ENCODE measurements at regions not wholly inside any gene's neighbourhood (a gene's known extent, or its start where the extent isn't known, plus 50 kb on each side); places are given as distances from the start of the nearest gene placed in this dataset.

GRCh38 chr14:51534610-51535011 lies 117.1 kb upstream of the FRMD6 start:
- Histone ChIP-seq H3K9me3 (no peaks in the 10 kb centered on the region), H3K9ac (peak overlapping the region; percentile 62; the same call in 1 of the 2 replicates), H3K36me3 (replicated peaks in 1 of 2; ENCODE audit: control insufficient read depth in 1 of 2, insufficient read depth in 2 of 2, low read length in 1 of 2) (no peaks in the 10 kb centered on the region), H3K9me2 (no peaks in the 10 kb centered on the region), H2AFZ (ENCODE audit: low read depth) (peak overlapping the region; percentile 12; the same call in 1 of the 2 replicates), H3K27me3 (ENCODE audit: insufficient read depth) (no peaks in the 10 kb centered on the region), H3K4me1 (ENCODE audit: control insufficient read depth in 1 of 2, insufficient read depth in 2 of 2, low read depth in 1 of 2, low read length in 1 of 2) (peaks cover 12 to 18% of the 10 kb centered on the region in 2 experiments), H3F3A (replicated peaks; ENCODE audit: insufficient read depth) (peaks cover 42% of the 10 kb centered on the region), H3K4me3 (ENCODE audit: low read depth in 2 of 2, low read length in 1 of 2) (no peak overlapping the region), H3K79me2 (ENCODE audit: insufficient read depth) (no peaks in the 10 kb centered on the region), H4K20me1 (ENCODE audit: insufficient read depth) (no peaks in the 10 kb centered on the region), H3K27ac (ENCODE audit: low read depth in 2 of 2, low read length in 1 of 2) (peak overlapping the region; percentile 70 to 92), H3K4me2 (no peak overlapping the region)
- DNase-seq: no peak
- TF ChIP-seq TCF12 (IDR thresholded peaks at IDR 0.05) (peak; percentile 8; the same call in 1 of the 2 replicates), TAF1 (IDR thresholded peaks at IDR 0.05; ENCODE audit: borderline replicate concordance, low read depth, low read length) (no peak), PBX3 (IDR thresholded peaks at IDR 0.05) (0 out of 2 replicates have a peak, but pooled peaks have one; percentile 5), NRF1 (IDR thresholded peaks at IDR 0.05; ENCODE audit: low read depth, low read length) (no peak)
- WGBS (ENCODE audit: low lambda C conversion rate): 59% methylated on average over 4 of the region's 4 CpGs
- ChIA-PET POLR2A (no interaction called here), CTCF (interaction anchor here (1.0 to 2.0 kb wide), 4 partner anchors 12 to 251 kb away, joined by 3 to 7 read pairs (median 5); no protein-coding TSS in a partner anchor)

DNA sequence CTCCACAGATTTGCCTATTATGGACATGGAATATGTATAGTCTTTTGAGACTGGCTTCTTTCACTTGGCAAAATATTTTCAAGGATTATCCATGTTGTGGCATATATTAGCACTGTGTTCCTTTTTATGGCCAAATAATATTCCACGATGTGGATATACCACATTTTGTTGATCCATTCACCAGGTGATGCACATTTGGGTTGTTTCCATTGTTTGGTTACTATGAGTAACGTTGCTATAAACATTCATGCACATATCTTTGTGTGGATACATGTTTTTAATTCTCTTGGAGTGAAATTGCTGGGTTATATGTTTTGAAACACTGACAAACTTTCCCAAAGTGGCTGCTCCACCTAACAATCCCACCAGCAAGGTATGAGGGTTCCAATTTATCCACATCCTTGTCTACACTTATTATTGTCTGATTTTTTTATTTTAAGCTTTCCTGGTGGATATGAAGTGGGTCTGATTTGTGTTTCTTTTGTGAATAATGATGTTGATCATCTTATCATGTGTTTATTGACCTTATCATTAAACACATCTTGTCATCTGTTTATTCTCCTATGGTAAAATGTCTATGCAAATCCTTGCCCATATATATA lies 116.2 kb upstream of the FRMD6 start:
- WGBS (ENCODE audit: low lambda C conversion rate): 78% methylated on average over 2 of the region's 2 CpGs
- Histone ChIP-seq H3K4me2 (no peak overlapping the region), H3K9ac (no peak overlapping the region), H3K27me3 (ENCODE audit: insufficient read depth) (no peaks in the 10 kb centered on the region), H3K4me3 (ENCODE audit: low read depth in 2 of 2, low read length in 1 of 2) (no peak overlapping the region), H3K27ac (ENCODE audit: low read depth in 2 of 2, low read length in 1 of 2) (peak overlapping the region in 1 of 2 experiments; percentile 92; a peak in 2 of 4 replicates), H3K4me1 (ENCODE audit: control insufficient read depth in 1 of 2, insufficient read depth in 2 of 2, low read depth in 1 of 2, low read length in 1 of 2) (peaks cover 6 to 25% of the 10 kb centered on the region in 2 experiments), H3K36me3 (replicated peaks in 1 of 2; ENCODE audit: control insufficient read depth in 1 of 2, insufficient read depth in 2 of 2, low read length in 1 of 2) (no peaks in the 10 kb centered on the region), H3K9me3 (no peaks in the 10 kb centered on the region), H3K9me2 (no peaks in the 10 kb centered on the region), H3K79me2 (ENCODE audit: insufficient read depth) (no peaks in the 10 kb centered on the region), H3F3A (replicated peaks; ENCODE audit: insufficient read depth) (peaks cover 51% of the 10 kb centered on the region), H4K20me1 (ENCODE audit: insufficient read depth) (no peaks in the 10 kb centered on the region), H2AFZ (ENCODE audit: low read depth) (no peak overlapping the region)
- no peak for DNase-seq
- ChIA-PET CTCF (interaction anchor here (1.0 to 1.6 kb wide), 2 partner anchors 117 to 252 kb away, joined by 3 to 4 read pairs; partner anchors contain the start of gene FRMD6), POLR2A (no interaction called here)
- TF ChIP-seq NFIC (IDR thresholded peaks at IDR 0.05; ENCODE audit: borderline replicate concordance): no peak
- TF ChIP-seq, protein P1, sequence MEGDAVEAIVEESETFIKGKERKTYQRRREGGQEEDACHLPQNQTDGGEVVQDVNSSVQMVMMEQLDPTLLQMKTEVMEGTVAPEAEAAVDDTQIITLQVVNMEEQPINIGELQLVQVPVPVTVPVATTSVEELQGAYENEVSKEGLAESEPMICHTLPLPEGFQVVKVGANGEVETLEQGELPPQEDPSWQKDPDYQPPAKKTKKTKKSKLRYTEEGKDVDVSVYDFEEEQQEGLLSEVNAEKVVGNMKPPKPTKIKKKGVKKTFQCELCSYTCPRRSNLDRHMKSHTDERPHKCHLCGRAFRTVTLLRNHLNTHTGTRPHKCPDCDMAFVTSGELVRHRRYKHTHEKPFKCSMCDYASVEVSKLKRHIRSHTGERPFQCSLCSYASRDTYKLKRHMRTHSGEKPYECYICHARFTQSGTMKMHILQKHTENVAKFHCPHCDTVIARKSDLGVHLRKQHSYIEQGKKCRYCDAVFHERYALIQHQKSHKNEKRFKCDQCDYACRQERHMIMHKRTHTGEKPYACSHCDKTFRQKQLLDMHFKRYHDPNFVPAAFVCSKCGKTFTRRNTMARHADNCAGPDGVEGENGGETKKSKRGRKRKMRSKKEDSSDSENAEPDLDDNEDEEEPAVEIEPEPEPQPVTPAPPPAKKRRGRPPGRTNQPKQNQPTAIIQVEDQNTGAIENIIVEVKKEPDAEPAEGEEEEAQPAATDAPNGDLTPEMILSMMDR (IDR thresholded peaks at IDR 0.05): no peak
- TF ChIP-seq RFX5 (IDR thresholded peaks at IDR 0.05; ENCODE audit: low read length): no peak
- no peak for TF ChIP-seq NRF1 (IDR thresholded peaks at IDR 0.05; ENCODE audit: low read depth, low read length)
- TF ChIP-seq, protein P2, sequence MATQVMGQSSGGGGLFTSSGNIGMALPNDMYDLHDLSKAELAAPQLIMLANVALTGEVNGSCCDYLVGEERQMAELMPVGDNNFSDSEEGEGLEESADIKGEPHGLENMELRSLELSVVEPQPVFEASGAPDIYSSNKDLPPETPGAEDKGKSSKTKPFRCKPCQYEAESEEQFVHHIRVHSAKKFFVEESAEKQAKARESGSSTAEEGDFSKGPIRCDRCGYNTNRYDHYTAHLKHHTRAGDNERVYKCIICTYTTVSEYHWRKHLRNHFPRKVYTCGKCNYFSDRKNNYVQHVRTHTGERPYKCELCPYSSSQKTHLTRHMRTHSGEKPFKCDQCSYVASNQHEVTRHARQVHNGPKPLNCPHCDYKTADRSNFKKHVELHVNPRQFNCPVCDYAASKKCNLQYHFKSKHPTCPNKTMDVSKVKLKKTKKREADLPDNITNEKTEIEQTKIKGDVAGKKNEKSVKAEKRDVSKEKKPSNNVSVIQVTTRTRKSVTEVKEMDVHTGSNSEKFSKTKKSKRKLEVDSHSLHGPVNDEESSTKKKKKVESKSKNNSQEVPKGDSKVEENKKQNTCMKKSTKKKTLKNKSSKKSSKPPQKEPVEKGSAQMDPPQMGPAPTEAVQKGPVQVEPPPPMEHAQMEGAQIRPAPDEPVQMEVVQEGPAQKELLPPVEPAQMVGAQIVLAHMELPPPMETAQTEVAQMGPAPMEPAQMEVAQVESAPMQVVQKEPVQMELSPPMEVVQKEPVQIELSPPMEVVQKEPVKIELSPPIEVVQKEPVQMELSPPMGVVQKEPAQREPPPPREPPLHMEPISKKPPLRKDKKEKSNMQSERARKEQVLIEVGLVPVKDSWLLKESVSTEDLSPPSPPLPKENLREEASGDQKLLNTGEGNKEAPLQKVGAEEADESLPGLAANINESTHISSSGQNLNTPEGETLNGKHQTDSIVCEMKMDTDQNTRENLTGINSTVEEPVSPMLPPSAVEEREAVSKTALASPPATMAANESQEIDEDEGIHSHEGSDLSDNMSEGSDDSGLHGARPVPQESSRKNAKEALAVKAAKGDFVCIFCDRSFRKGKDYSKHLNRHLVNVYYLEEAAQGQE (IDR thresholded peaks at IDR 0.05; ENCODE audit: low read depth, low read length): no peak
- no peak for TF ChIP-seq CHD2 (IDR thresholded peaks at IDR 0.05; ENCODE audit: low read length, partially characterized antibody)
- no peak for TF ChIP-seq MXI1 (IDR thresholded peaks at IDR 0.05; ENCODE audit: low read depth, low read length)
- no peak for TF ChIP-seq FOSL2 (IDR thresholded peaks at IDR 0.05; ENCODE audit: borderline replicate concordance, low read depth)
- TF ChIP-seq POLR2AphosphoS5 (IDR thresholded peaks at IDR 0.05; ENCODE audit: low read depth, low read length): no peak
- TF ChIP-seq GATA2 (CRISPR knock-in tag; IDR thresholded peaks at IDR 0.05): no peak
- no peak for TF ChIP-seq RXRA (IDR thresholded peaks at IDR 0.05; ENCODE audit: borderline replicate concordance, low read depth)
- no peak for TF ChIP-seq EP300 (IDR thresholded peaks at IDR 0.05; ENCODE audit: borderline replicate concordance in 1 of 2, low read depth in 1 of 2, low read length in 1 of 2)
- TF ChIP-seq TEAD4 (IDR thresholded peaks at IDR 0.05; ENCODE audit: borderline replicate concordance, insufficient read depth): no peak
- no peak for TF ChIP-seq TAF1 (IDR thresholded peaks at IDR 0.05; ENCODE audit: borderline replicate concordance, low read depth, low read length)
- TF ChIP-seq ZBTB33 (IDR thresholded peaks at IDR 0.05; ENCODE audit: borderline replicate concordance, low read depth): no peak
- TF ChIP-seq JUND (IDR thresholded peaks at IDR 0.05): no peak
- no peak for TF ChIP-seq FOXM1 (IDR thresholded peaks at IDR 0.05; ENCODE audit: low read depth)

Measured in SK-N-SH (cell line).